ENCODE measurements at regions not wholly inside any gene's neighbourhood (a gene's known extent, or its start where the extent isn't known, plus 50 kb on each side); places are given as distances from the start of the nearest gene placed in this dataset.

GRCh38 chr2:58585233-58585632 lies 344.1 kb upstream of the FANCL start:
- no peak for TF ChIP-seq GATA2 (IDR thresholded peaks at IDR 0.05; ENCODE audit: low read depth, low read length)
- TF ChIP-seq GATA3 (IDR thresholded peaks at IDR 0.05; ENCODE audit: low read depth, low read length), result no peak

DNA sequence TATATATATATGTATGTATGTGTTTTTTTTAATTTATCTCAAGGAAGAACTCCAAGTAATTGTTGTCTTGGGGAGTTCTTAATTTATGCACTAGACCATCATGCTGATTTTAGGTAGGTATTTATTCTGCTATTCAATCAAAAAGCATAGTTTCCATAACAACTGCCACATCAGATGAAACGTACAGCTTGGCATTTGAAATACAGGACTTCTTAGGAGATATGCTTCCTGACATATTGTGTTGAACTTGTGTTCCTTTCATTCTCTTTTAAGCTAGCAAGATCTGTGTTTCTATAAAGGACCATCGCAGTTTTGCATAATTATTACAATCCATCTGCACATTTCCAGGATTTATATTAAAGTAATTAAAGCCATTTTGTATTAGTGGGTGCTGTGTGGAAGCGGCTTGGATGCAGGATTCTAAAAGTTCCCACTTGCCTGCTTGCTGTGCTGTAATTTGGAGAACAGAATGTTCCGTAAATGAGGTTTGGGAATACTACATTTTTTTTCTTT lies 343.5 kb upstream of the FANCL start:
- no peak for TF ChIP-seq GATA3 (IDR thresholded peaks at IDR 0.05; ENCODE audit: low read depth, low read length)
- TF ChIP-seq GATA2 (IDR thresholded peaks at IDR 0.05; ENCODE audit: low read depth, low read length), result no peak

GRCh38 chr2:58578276-58578675 lies 337.2 kb upstream of the FANCL start:
- TF ChIP-seq GATA3 (IDR thresholded peaks at IDR 0.05; ENCODE audit: low read depth, low read length) (no peak), GATA2 (IDR thresholded peaks at IDR 0.05; ENCODE audit: low read depth, low read length) (no peak)

DNA sequence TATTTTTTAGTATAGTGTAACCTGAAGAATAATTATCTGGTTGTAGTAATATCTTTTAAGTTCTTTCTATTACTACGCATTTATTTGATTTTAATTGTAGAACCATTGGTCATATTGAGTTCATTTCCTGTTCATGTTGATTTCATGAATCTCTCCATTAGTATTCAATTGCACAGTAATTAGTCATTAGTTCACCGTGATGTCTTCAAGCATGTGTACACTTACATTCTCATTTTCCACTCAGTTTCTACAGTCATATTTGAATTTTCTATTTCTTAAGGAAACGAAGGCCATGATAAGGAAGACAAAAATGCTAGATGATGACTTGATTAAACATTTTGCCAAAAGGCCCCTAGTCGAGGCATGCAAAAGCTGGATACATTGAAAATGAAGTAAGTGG lies 333.7 kb upstream of the FANCL start:
- TF ChIP-seq GATA2 (IDR thresholded peaks at IDR 0.05; ENCODE audit: low read depth, low read length) (no peak), GATA3 (IDR thresholded peaks at IDR 0.05; ENCODE audit: low read depth, low read length) (no peak)

- no peak for TF ChIP-seq GATA3 (IDR thresholded peaks at IDR 0.05; ENCODE audit: low read depth, low read length)
- TF ChIP-seq GATA2 (IDR thresholded peaks at IDR 0.05; ENCODE audit: low read depth, low read length), result no peak
Measured at GRCh38 chr2:58572731-58573130, 331.6 kb upstream of the FANCL start.

GRCh38 chr2:58571181-58571852 lies 330.2 kb upstream of the FANCL start:
- TF ChIP-seq GATA2 (IDR thresholded peaks at IDR 0.05; ENCODE audit: low read depth, low read length), result no peak
- no peak for TF ChIP-seq GATA3 (IDR thresholded peaks at IDR 0.05; ENCODE audit: low read depth, low read length)

DNA sequence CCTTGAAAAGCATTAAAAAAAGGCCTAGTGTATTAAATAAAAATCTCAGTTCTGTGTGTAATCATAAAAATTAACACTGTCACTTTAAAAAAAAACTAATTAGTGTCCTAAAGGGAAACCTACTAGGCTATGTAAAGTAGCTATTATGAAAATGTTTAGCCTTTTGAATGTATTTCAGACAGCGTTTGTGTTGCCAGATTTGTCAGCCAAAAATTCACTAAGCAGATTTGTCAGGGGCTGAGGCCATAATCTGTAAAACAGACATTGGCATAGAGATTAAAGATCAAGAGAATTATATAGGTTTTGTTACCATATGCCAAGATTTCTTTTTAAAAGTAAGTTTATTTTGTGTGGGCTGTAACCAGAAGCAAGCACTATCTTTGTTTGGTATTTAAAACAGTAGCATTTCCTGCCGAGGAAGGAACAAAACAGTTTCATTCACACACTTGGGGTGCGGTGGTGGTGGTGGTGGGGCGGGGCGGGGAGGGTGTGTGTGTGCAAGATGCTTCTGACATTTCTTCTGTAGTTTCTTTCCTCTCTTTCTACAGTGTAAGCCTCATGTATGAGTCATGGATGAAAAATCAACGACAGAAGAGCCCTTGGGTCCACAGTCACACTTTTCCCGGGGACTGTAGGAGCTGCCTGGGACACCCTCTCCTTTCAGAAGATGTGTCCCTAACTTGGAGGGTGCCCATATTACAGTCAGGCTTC lies 328.5 kb upstream of the FANCL start:
- TF ChIP-seq GATA2 (IDR thresholded peaks at IDR 0.05; ENCODE audit: low read depth, low read length) (no peak), GATA3 (IDR thresholded peaks at IDR 0.05; ENCODE audit: low read depth, low read length) (no peak)

- TF ChIP-seq GATA2 (IDR thresholded peaks at IDR 0.05; ENCODE audit: low read depth, low read length) (no peak), GATA3 (IDR thresholded peaks at IDR 0.05; ENCODE audit: low read depth, low read length) (no peak)
Measured at GRCh38 chr2:58568901-58569300, 327.8 kb upstream of the FANCL start.

GRCh38 chr2:58562276-58562675 lies 321.2 kb upstream of the FANCL start:
- no peak for TF ChIP-seq GATA3 (IDR thresholded peaks at IDR 0.05; ENCODE audit: low read depth, low read length)
- TF ChIP-seq GATA2 (IDR thresholded peaks at IDR 0.05; ENCODE audit: low read depth, low read length), result no peak

DNA sequence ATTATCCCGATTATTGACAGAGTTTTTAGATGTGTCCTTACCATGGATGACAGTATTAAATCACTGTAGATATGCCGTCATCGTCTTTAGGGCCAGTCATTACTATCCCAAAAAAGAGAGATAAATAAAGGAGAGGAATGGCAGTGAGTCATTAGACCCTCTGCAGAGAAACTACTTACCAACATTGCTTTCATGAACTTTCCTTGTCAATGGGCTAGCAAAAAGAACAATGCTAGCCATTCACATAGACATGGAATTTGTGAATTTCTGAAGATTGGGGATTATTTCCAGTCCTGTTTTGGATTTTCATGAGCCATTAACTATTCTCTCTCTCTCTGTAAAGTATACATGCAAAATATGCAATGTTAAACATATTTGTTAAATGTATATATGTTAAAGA lies 319.4 kb upstream of the FANCL start:
- no peak for TF ChIP-seq GATA2 (IDR thresholded peaks at IDR 0.05; ENCODE audit: low read depth, low read length)

GRCh38 chr2:58558881-58559280 lies 317.8 kb upstream of the FANCL start:
- TF ChIP-seq GATA2 (IDR thresholded peaks at IDR 0.05; ENCODE audit: low read depth, low read length), result no peak
- no peak for TF ChIP-seq GATA3 (IDR thresholded peaks at IDR 0.05; ENCODE audit: low read depth, low read length)

DNA sequence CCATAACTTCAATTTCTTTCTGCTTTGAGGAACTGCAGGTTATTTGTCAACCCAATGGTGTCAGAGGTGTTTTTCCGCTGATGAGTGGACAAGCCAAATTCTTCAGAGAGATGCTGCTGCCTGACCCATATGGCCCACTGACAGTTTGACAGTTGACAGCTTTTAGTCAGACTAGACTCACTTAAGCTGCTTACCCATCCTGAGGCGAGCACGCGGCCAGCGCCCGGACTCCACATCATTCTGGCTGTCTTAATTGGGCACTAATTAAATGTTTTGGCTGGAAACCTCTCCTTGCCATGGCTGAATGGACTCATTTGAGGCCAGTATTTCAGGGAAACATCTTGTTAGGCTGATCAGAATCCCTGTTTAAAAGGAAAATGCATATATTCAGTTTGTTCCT lies 316.1 kb upstream of the FANCL start:
- TF ChIP-seq GATA3 (IDR thresholded peaks at IDR 0.05; ENCODE audit: low read depth, low read length) (no peak), GATA2 (IDR thresholded peaks at IDR 0.05; ENCODE audit: low read depth, low read length) (no peak)

DNA sequence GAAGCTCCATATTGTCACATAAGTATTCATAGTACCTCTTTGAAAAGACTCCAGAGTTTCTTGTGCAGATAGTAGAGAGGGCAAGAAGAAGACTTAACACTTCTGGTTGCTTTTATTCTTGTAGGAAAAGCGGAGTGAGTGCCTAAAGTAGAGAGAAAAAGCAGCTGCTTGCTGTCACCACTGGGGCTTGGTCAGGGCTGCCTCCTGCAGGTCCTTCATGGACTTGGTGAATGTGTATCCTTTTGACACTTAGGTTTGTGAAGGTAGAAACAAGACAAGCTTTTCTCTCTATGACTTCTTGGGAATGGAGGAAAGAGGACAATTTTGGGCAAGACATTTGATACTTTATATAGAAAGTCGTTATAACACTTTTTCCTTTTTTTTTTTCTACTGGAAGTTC lies 312.8 kb upstream of the FANCL start:
- TF ChIP-seq GATA3 (IDR thresholded peaks at IDR 0.05; ENCODE audit: low read depth, low read length) (no peak), GATA2 (IDR thresholded peaks at IDR 0.05; ENCODE audit: low read depth, low read length) (no peak)

DNA sequence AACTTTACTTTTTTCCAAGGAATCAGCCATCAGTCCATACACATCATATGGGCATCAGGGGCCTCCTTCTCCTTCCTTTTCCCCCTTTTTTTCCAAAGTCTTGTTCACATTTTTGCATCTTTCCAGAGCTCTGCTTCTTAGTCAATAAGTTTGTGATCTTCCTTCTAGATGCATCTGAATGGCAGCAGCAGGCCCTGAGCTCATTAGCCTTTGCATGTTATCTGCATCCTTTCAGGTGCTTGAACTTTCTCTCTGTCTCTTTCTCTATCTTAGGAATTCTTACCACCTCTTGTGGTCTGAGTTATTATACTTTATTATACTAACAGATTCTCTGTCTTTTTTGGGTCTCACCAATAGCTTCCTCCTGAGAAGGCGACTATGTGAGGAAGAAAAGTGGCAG lies 312.4 kb upstream of the FANCL start:
- TF ChIP-seq GATA2 (IDR thresholded peaks at IDR 0.05; ENCODE audit: low read depth, low read length), result no peak
- TF ChIP-seq GATA3 (IDR thresholded peaks at IDR 0.05; ENCODE audit: low read depth, low read length), result no peak
